ENCODE measurements at regions not wholly inside any gene's neighbourhood (a gene's known extent, or its start where the extent isn't known, plus 50 kb on each side); places are given as distances from the start of the nearest gene placed in this dataset.
"Not testable (repeated sequence)": the region's sequence is repeated elsewhere in the genome, so short reads cannot be mapped to it uniquely, and the experiment has no call there.

DNA sequence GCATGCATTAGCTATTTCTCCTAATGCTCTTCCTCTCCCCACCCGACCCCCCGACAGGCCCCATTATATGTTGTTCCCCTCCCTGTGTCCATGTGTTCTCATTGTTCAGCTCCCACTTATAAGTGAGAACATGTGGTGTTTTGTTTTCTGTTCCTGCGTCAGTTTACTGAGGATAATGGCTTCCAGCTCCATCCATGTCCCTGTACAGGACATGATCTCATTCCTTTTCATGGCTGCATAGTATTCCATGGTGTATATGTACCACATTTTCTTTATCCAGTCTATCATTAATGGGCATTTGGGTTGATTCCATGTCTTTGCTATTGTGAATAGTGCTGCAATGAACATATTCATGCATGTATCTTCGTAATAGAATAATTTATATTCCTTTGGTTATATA, 116.1 kb upstream of the PREP start:
- TF ChIP-seq RAD21 (CRISPR knock-in tag; IDR thresholded peaks at IDR 0.05); ZNF274 (CRISPR knock-in tag; IDR thresholded peaks at IDR 0.05); TAF1 (CRISPR knock-in tag; IDR thresholded peaks at IDR 0.05); HNRNPK (IDR thresholded peaks at IDR 0.05; ENCODE audit: low read depth, low read length, poor library complexity, severe bottlenecking); SMC3 (IDR thresholded peaks at IDR 0.05; ENCODE audit: low read length); FIP1L1 (IDR thresholded peaks at IDR 0.05; ENCODE audit: borderline replicate concordance, insufficient read depth, low read depth, low read length); ELF4 (CRISPR knock-in tag; IDR thresholded peaks at IDR 0.05; ENCODE audit: borderline replicate concordance); HNF4A (CRISPR knock-in tag; IDR thresholded peaks at IDR 0.05): not testable (repeated sequence)
- TF ChIP-seq, protein P1, sequence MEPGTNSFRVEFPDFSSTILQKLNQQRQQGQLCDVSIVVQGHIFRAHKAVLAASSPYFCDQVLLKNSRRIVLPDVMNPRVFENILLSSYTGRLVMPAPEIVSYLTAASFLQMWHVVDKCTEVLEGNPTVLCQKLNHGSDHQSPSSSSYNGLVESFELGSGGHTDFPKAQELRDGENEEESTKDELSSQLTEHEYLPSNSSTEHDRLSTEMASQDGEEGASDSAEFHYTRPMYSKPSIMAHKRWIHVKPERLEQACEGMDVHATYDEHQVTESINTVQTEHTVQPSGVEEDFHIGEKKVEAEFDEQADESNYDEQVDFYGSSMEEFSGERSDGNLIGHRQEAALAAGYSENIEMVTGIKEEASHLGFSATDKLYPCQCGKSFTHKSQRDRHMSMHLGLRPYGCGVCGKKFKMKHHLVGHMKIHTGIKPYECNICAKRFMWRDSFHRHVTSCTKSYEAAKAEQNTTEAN (CRISPR knock-in tag; conservative IDR thresholded peaks at IDR 0.05) = not testable (repeated sequence)
- TF ChIP-seq, protein P2, sequence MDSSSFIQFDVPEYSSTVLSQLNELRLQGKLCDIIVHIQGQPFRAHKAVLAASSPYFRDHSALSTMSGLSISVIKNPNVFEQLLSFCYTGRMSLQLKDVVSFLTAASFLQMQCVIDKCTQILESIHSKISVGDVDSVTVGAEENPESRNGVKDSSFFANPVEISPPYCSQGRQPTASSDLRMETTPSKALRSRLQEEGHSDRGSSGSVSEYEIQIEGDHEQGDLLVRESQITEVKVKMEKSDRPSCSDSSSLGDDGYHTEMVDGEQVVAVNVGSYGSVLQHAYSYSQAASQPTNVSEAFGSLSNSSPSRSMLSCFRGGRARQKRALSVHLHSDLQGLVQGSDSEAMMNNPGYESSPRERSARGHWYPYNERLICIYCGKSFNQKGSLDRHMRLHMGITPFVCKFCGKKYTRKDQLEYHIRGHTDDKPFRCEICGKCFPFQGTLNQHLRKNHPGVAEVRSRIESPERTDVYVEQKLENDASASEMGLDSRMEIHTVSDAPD (CRISPR knock-in tag; IDR thresholded peaks at IDR 0.05) = not testable (repeated sequence)
- TF ChIP-seq, protein P3, sequence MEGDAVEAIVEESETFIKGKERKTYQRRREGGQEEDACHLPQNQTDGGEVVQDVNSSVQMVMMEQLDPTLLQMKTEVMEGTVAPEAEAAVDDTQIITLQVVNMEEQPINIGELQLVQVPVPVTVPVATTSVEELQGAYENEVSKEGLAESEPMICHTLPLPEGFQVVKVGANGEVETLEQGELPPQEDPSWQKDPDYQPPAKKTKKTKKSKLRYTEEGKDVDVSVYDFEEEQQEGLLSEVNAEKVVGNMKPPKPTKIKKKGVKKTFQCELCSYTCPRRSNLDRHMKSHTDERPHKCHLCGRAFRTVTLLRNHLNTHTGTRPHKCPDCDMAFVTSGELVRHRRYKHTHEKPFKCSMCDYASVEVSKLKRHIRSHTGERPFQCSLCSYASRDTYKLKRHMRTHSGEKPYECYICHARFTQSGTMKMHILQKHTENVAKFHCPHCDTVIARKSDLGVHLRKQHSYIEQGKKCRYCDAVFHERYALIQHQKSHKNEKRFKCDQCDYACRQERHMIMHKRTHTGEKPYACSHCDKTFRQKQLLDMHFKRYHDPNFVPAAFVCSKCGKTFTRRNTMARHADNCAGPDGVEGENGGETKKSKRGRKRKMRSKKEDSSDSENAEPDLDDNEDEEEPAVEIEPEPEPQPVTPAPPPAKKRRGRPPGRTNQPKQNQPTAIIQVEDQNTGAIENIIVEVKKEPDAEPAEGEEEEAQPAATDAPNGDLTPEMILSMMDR (CRISPR knock-in tag; IDR thresholded peaks at IDR 0.05) = not testable (repeated sequence)
- TF ChIP-seq, protein P4, sequence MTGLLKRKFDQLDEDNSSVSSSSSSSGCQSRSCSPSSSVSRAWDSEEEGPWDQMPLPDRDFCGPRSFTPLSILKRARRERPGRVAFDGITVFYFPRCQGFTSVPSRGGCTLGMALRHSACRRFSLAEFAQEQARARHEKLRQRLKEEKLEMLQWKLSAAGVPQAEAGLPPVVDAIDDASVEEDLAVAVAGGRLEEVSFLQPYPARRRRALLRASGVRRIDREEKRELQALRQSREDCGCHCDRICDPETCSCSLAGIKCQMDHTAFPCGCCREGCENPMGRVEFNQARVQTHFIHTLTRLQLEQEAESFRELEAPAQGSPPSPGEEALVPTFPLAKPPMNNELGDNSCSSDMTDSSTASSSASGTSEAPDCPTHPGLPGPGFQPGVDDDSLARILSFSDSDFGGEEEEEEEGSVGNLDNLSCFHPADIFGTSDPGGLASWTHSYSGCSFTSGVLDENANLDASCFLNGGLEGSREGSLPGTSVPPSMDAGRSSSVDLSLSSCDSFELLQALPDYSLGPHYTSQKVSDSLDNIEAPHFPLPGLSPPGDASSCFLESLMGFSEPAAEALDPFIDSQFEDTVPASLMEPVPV (CRISPR knock-in tag; IDR thresholded peaks at IDR 0.05) = not testable (repeated sequence)
